HG03103 (cell line): ENCODE measurements at regions not wholly inside any gene's neighbourhood (a gene's known extent, or its start where the extent isn't known, plus 50 kb on each side); places are given as distances from the start of the nearest gene placed in this dataset.
A peak's percentile ranks its signal among the peaks of the same experiment; 100 is the strongest.

Source experiments
- ATAC-seq: cut with Tn5 transposase; IDR thresholded peaks from one replicate; pipeline ENCODE4 v1.9.1; 2021; ENCODE audit warnings: low read depth; ENCODE audit not compliant: unreplicated experiment

DNA sequence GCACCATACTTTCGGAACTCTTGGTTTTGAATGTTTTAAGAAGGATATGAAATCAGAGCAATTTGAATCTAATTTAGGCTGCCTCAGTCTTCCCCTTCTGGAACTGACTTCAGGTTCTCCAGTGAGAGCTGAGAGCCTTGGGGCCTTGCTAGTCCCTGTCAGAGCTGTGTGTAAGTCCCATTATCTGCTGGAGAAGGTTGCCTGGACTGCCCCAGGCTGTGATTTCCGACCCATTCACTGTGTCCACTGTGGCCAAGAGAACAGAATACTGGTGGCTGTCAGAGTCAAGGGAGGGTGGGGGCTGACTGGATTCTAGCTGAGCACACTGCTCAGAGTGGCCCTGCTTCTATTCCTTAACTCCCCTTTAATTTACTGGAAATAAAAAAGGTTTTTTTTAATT lies 278.0 kb downstream of the KCNS3 start:
- no peak for ATAC-seq

DNA sequence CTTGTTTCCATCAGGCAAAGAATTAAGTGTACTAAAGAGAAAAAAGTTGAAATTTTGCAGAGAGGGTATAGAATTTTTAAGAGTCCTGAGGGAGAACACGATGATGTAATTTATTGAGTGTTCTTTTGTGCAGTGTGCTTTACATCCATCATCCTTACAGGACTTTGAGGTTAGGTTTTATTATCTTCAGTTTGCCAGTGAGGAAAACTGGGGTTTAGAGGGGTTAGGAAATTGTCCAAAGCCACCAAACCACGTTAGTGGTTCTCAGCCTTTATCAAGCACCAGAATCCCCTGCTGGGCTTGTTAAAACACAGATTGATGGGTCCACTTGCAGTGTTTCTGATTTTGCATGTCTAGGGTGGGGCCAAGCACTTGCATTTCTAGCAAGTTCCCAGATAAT lies 277.5 kb downstream of the KCNS3 start:
- no peak for ATAC-seq

DNA sequence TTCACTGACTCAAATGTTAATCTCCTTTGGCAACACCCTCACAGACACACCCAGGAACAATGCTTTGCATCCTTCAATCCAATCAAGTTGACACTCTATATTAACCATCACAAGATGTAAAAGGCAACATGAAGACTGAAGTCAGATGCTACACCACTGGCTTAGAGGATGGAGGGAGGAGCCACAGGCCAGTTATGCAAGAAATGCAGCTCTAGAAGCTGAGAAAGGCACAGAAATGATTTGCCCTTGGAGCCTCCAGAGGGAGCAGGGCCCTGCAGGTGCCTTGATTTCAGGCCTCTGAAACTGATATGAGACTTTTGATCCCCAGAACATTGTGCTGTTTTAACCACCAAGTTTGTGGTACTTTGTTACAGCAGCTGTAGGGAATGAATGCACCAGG lies 276.3 kb downstream of the KCNS3 start:
- ATAC-seq, result no peak

DNA sequence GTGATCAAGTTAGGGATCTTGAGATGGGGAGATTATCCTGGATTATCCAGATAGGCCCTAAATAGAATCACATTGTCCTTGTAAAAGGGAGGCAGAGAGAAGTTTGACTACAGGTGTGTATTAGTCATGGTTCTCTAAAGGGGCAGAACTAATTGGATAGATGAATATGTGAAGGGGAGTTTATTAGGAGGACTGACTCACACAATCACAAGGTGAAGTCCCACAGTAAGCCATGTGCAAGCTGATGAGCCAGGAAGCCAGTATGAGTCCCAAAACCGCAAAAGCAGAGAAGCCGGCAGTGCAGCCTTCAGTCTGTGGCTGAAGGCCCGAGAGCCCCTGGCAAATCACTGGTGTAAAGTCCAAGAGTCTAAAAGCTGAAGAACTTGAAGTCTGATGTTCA lies 275.8 kb downstream of the KCNS3 start:
- ATAC-seq, result no peak

DNA sequence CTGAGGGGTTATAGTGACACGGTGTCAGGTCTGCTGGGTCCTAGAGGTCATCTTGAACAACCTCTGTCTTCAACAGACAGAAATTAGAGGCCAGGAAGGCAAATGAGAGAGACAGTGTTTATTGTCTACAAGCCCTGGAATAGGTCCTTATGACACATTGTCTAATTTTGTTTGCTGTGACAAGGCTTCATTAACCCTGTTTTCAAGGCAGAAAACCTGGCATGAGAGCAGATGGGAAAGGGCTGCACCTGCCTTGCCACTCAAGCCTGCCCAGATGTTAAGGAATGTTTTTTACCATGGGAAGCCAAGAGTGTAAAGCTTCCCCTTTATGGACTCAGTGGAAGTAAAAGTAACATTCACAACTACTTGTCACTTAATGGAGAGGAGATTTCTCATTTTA lies 275.3 kb downstream of the KCNS3 start:
- no peak for ATAC-seq

DNA sequence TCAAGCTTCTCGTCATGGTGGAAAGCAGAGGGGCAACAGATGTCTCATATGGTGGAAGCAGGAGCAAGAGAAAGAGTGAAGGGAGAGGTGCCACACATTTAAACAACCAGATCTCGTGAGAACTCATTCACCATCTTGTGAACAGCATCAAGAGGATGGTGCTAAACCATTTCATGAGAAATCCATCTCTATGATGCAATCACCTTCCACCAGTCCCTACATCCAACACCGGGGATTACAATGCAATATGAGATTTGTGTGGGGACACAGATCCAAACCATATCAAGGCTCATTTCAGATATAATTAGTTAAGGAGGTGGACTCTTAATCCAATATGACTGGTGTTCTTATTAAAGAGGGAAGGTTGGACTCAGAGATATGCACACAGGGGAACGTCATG lies 272.8 kb downstream of the KCNS3 start:
- no peak for ATAC-seq

DNA sequence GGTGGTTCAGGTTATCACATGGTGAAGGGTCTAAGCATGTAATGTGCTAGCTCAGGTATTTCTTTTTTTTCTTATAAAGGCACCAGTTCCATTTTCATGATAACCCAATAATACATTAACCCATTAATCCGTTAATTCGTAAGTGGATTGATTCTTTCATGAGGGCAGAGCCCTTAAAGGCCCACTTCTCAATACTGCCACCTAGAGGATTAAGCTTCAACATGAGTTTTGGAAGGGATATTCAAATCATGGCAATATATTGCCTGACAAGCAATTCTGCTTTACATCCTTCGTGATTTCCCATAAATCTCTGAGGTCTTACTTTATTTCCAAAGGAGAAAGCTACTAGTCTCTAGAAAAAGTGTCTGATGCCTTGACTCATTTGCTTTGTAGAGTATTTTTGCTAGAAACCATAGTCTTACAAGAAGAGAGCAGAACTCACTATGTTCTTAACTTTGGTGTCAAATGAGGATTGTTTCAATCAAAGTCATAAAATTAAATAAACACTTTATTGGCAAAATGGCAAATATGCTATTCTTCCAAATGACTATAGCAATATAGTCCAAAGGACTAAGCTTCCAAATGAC lies 271.3 kb downstream of the KCNS3 start:
- peak; percentile 69 for ATAC-seq

DNA sequence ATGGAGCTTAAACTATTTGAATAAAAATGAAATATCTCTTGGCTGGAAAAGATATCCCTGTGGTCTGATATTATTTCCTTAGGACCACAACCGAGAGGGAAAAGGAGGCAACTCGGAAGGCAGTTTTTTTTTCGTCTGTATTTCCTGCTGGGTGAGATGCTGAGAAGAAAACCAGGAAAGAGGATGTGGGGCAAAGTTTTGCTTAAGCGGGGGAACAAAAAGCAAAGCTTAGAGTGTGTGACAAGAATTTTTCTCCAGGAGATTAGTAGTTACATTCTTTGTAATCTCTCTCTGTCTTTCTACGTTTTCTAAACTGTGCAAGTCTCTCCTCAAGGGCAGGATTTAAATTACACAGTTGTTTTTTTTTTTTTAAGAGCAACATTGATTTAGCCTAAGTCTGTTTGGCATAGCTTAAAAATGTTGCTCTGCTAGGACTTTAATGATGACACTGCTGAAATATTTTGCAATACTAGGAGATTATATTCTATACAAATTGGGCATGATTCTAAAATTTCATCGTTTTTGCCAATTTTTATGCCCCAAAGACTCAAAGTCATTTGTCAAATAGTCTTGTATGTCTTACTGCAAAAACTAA lies 258.5 kb downstream of the KCNS3 start:
- no peak for ATAC-seq

DNA sequence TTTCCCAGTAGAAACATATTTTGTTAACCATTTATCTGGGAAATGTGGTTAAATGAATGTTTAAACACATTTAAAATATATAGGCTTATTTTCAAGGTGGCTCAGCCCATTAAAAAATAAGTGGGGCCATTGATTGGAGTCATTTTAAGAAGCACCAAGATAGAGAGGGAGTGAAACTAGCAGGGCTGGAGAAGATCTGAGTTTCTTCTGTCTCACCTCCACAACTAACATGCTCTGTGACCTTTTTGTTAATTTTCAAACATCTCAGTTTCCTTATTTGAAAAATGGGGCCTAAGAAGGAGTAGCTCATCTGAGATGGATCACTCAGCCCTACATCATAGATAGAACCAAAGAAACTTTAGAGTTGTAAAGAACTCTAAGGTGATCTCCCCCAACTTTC lies 254.8 kb downstream of the KCNS3 start:
- ATAC-seq, result no peak

DNA sequence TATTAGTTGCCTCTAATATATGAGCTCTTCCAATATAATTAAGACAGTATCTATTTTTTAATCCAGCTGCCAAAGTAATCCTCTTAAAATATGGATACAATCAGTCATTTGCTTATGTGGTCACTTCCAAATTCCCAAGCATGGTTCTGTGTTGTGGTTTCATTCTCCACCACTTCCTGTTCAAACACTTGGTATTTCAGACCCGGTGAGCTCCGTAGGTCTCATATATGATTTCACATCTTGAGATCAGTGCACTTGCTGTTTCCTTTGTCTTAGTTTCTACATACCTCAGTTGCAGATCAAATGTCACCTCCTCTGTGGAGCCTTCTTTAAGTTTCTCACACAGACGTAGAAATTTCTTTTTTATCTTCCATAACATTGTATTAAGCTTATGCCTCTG lies 254.2 kb downstream of the KCNS3 start:
- no peak for ATAC-seq

DNA sequence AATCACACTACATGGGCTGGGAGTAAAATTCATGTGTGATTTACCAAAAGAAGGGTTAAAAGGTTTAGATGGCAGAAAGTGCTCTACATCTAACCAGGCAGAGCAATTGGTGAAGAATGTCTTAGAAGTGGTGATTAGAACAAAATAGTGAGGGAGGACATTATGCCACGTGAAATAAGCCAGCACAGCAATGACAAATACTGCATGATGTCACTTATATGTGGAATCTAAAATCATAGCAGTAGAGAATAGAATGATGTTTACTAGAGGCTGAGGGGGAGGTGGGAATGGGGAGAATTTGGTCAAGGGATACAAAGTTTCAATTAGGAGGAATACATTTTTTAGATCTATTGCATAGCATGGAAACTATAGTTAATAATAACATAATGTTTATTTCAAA lies 253.3 kb downstream of the KCNS3 start:
- ATAC-seq, result no peak

DNA sequence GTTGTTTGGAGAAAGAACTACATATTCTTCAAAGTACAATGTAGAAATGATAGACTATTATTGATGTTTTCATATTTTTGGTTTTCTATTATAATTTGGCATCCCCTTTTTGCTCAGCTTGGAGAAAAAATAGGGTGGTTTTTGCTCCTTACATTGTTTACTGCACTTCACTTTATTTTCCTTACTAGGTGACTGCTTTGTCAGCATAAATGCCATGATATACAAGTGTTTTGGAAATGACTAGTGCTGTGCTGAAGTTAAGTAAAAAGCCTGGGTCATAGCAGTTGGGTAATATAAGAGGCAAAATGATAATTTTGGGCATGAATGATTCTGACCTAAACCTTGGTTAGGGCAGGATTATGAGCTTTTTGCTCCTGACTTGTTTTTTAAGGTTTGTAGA lies 250.9 kb downstream of the KCNS3 start:
- ATAC-seq, result no peak

DNA sequence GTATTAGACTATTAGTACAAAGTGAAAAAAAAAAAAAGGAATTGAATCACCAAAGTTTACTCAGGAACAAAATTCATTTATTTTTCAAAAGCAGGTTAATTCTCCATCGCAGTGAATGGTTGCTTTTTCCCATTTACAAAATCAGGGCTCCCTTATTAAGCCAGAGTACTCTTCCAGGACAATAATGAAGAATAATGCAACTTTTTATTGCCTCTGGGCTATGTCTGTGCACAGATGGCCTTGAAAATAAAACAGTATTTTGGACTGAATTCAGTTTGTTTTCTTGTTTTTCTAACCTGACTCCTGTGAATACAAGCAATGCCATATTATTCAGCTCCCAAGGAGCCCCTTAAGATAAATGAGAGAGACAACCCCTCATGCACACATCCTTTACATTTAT lies 246.8 kb downstream of the KCNS3 start:
- no peak for ATAC-seq

DNA sequence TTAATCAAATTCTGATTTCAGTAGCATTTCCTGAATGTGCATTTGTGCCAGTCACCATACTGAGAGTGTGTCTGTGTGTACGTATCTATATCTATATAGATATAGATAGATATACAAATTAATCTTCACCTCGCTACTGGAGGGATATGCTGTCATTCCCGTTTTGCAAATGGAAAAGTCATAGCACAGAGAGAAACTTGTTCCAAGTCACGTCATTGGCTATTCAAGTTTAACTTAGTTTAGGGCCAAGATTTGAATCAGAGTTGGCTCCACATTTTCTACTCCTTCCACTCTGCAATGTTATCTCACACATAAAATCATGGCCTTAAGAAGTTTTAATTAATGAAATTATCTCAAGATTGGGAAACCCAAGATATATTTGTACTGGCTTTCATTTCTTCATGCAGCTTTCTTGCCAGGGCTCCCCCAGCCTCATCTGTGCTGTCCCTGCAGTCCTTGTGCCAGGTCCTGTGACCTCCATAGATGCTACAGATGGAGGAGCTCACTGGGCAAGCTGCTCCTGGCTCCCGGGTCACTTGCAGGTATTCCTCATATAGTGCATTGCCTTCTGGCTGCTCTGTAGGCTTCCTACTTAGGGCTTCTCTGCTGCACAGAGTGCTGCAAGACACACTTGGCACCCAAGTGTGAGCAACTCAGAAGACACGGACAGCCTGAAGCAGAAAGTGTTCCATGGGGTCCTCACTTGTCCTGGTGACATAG lies 245.8 kb downstream of the KCNS3 start:
- ATAC-seq, result no peak

DNA sequence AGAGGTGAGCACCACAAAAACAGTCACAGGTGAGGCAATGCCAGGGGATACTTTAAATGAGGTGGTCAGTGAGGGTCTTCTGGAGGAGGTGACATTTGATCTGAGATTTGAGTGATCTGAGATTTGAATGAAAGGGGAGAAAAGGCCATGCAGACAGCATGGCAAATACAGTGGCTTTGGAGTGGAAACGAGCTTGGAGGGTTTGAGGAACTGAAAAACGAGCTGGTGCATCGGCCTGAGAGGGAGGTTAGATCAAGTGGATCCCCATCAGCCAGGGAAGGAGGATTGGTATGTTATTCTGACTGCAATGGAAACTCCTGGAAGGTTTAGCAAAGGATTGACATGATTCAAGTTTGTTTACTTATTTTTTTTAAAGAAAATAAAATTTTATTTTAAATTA lies 245.1 kb downstream of the KCNS3 start:
- ATAC-seq, result no peak

DNA sequence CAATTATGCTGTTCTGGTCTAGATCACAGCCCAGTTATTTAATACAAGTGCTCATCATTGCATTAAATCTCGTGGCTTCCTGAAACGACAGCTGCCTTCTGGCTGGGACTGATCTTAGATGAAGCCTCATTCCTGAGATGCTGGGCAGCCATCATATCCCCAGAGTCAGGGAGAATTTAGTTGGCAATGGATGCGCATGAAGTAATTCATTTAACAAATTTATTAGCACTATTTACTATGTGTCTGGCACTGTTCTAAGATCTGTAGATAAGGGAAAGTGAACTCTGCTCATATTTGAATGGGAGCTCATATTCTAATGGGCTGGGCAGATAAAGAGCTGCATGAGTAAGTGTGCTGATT lies 244.7 kb downstream of the KCNS3 start:
- ATAC-seq, result no peak

DNA sequence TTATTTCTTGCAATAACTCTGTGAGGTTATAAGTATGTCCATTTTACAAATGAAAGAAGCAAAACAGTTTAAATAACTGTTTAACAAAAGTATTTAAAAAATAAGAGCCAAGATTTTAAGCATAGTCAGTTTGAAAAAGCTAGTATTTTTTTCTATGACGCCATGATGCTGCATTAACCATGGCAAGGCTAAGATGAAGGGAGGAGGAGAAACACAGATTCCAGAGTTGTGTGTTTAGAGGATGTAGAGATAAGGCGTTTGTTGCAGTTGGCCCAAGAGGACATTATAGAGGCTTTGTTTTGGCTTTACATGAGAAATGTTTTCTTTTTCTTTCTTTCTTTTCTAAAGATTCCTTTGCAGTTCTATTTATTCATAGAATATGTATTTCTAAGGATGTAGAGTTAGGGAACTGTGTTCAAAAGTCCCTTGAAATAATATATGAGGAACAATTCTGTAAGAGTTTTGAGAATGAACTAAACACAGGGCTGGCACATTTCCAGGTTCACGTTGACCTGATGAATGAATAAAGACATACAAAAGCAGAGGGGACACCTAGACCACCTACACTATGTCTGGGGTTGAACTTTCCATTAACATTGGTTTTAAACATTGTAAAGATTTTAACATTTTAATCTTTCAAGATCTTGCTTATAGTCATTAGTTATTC lies 244.2 kb downstream of the KCNS3 start:
- ATAC-seq, result no peak

DNA sequence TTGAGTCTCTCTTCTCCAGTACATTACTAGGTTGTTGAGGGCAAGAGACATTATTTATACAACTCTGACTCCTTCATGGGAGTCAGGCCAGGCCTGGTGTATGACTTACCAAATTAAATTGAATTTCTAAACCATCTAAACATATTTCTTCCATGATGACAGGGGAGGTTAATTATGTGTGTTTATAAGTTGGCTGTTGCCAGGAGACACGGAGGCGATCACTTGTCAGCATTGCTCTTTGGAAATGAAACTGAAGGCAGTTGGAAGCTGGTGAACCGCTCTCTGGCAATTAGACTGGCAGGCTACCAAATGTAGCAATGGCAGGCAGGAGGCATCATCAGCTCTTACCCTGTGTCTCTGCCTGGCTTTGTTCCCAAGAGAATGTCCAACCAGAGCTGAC lies 241.4 kb downstream of the KCNS3 start:
- ATAC-seq, result no peak

DNA sequence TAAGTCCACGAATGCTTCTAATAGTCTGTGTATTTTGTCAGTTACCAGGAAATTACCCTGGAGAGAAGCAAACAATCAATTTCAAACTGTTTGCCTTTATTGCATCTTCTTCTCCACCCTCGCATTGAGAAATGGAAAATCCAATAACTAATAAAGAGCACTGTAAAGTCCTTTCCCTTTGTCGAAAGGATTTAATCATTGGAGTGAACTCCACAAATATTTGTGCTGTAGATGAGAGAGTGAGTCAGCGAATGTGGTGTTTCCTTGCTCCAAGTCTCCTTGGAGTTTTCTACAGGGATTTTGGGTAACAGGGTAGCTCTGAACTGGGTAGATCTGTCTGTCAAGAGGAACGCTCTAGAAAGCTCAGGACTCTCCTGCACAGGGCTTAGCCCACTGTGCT lies 240.2 kb downstream of the KCNS3 start:
- ATAC-seq, result no peak

DNA sequence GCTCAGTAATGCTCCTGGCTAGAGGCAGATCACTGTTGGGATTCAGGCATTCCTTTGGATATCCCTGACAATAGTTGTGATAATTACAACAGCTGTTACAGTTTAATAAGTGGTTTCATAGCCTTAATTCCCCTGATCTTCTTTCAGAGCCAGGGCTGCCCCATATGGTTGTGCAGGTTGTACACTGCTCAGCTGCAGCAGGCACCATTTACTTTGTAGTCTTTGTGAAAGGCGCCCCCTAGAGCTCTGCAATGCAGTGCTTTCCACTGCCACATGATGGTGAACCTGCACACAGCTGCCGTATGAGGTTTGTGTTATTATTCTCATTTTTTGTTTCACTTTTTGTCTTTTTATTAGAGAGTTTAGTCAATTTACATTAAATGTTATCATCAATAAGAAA lies 239.1 kb downstream of the KCNS3 start:
- peak; percentile 94 for ATAC-seq

DNA sequence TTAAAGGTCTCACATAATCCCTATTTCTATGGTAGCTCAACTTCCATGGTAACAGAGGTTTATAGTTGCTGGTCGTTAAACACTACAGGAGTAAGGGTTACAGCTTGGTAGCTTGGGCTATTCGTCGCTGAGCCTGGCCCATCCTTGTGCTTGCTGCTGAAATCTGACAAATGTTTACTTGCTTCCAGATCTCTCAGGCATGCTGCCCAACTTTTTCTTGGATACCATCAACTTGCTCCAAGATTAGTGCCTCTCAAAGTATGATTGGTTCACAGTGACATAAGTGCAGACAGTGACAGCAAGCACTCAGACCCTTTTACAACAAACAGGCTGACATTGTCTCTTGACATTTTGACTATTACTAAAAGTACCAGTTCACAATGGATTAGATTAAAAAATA lies 231.8 kb downstream of the KCNS3 start:
- no peak for ATAC-seq

DNA sequence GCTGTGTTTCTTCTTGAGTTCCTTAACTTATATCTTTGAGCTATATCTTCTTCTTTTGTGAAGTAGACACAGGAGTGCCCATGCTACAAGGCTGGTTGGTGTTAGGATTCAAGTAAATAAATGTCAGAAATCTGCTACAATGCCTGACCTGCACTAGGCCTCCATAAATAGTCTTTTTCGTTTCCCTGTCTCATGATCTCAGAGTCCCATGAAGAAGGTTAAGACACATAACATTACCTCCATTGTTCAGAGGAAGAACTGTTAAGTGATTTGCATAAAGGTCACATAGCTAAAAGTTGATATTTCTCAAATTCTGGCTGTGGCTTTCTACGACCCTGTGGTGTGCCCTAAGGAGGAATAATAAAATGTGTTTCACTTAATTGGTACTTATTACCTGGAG lies 228.4 kb downstream of the KCNS3 start:
- ATAC-seq, result peak; percentile 47
